GM12872 (cell line): ENCODE measurements at regions not wholly inside any gene's neighbourhood (a gene's known extent, or its start where the extent isn't known, plus 50 kb on each side); places are given as distances from the start of the nearest gene placed in this dataset.

ENCODE experiments used
- TF ChIP-seq, protein P1 (sequence below): IDR thresholded peaks from 3 replicates; pipeline ENCODE4 v1.5.1; 2011; ENCODE audit warnings: low read depth, mild to moderate bottlenecking, low read length, moderate library complexity; ENCODE audit not compliant: insufficient read depth

DNA sequence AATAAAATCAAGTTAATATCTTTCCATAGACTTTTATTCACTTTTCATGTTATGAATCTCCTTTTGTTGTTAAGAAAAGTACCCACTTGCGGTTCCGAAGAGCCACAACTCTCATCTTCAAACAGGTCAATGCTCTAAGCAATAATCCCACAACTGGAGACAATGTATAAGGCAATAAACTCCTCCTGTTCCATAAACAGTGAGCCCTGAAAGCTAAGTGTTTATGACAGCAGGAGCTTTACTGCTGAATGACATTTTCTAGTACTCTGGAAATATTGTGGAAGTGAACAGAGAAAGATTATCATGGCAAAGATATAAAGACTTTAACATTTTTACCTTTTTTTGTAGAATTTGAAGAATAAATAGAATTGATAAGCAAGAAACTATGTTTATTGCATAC lies 213.5 kb upstream of the MBL2 start:
- TF ChIP-seq, protein P1, sequence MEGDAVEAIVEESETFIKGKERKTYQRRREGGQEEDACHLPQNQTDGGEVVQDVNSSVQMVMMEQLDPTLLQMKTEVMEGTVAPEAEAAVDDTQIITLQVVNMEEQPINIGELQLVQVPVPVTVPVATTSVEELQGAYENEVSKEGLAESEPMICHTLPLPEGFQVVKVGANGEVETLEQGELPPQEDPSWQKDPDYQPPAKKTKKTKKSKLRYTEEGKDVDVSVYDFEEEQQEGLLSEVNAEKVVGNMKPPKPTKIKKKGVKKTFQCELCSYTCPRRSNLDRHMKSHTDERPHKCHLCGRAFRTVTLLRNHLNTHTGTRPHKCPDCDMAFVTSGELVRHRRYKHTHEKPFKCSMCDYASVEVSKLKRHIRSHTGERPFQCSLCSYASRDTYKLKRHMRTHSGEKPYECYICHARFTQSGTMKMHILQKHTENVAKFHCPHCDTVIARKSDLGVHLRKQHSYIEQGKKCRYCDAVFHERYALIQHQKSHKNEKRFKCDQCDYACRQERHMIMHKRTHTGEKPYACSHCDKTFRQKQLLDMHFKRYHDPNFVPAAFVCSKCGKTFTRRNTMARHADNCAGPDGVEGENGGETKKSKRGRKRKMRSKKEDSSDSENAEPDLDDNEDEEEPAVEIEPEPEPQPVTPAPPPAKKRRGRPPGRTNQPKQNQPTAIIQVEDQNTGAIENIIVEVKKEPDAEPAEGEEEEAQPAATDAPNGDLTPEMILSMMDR, result no peak

DNA sequence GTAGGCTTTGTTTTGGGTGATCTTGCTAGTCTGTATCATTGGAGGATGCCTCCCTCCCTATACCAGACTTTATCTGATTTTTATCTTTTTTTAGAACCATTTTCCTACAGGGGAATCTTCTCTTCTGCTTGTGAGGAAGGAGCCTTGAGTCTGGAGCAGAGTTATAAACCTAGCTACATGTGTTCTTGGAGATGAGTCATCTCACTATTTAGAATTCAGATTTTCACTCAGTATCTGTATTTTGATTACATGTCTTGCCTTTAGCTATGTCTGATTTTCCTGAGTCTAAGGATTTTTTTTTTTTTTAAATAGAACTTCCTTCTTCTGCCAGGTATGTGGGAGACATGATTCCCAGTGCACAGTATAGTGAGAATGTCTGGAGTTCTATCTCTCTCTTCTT lies 211.6 kb upstream of the MBL2 start:
- TF ChIP-seq, protein P1, result no peak

DNA sequence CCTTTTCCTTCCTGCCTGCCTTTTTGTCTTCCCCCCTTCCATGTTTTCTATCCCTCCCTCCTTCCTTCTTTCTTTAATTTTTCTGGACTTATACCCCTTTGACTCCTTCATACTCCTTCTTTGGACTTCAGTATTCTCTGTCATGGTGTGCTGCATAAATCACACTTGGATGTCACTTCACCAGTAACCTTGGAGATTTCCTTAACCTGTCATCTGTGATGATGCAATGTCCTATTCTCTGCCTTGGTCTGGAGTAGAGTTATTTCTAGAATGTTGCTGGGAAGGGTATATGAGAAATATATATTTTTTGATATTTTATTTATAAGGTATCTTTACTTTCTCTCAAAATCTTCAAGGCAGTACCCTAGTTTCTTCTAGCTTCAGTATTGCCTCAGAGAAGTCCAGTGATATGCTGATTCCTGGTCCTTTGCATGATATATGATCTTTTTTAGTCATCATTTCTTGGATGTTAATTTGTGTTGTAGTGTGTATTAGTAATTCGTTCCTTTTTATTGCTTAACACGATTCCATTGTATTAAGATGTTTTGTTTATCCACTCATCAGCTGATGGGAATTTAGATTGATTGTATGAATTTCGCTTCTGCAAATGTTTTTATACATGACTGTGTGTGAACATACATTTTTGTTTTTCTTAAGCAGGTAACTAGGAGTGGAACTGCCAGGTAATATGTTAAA lies 206.9 kb upstream of the MBL2 start:
- TF ChIP-seq, protein P1, result no peak

DNA sequence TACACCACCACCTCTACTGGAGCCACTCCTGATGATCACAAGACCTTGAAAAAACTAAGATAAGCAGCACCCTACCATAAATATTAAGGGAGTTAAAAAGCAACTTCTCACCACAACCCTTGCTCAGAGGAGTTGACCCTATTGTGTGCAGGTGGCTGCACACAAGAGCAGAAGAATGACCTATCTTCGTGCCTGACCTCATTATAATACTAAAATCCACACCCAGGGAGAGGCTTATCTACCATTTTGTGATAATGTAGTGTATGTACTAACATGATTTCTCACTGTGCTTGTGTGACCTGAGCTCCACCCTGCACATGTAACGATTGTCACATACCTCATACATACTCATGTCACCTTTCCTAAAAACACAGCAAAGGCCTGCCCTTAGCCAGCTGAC lies 205.0 kb upstream of the MBL2 start:
- TF ChIP-seq, protein P1, result no peak

DNA sequence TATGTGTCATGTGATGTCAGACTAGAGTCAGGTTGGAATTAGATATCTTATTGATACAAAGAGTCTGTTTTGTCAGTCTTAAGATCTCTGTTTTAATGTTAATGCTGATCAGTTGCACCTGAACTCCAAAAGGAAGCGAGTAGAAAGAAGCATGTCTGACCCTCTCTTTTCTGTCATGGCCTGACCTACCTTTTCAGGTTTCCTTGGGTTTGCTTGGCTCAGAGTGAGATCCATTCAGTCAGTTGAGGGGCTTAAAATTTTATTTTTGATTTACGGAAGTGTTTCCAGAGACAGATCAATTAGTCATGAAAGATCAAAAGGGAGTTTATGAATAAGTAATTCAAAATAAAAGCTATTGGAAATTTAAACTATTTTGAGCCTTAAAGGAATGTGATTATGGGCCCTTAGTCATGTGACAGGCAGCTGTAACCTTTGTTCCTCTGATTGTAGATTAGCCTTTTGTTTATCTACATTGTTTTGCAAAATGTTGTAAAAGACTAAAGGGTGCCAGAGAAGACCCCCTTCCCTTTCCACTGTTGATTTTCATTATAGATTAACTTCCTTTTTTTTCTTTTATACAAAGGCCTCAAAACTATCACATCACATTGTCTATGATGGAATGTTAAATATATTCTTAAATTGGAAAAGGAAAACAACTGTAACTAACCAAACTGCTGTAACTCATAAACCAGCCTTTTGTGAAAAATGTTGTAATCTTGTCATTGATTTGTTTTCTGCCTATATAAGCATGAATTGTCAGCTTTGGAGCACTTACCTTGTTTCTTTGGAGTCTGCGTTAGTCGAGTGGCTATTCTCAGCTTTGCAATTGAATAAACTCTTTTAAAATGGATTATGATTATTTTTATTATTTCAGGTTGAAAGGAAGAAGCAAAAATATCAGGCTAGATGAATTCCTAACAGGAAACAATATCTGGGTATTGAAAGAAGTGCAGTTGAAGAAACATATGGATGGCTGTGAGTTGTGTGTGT lies 195.5 kb upstream of the MBL2 start:
- TF ChIP-seq, protein P1, result no peak

DNA sequence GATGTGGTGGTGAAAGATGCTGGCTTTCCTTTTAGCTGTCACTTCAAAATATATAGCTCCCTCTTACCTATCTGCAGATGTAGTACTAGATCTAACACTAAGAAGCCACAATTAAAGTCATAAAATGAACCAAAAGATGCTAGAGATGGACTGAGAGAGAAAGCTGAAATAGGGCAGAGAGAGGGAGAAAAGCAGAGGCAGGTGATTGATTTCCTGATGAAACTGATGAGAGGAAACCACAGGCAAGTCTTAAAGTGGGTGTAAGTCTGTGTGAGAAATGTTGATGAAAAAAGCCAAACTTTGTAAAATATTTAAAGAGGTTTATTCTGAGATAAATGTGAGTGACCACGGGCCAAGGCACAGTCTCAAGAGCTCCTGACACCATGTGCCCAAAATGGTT lies 194.3 kb upstream of the MBL2 start:
- TF ChIP-seq, protein P1, result no peak

DNA sequence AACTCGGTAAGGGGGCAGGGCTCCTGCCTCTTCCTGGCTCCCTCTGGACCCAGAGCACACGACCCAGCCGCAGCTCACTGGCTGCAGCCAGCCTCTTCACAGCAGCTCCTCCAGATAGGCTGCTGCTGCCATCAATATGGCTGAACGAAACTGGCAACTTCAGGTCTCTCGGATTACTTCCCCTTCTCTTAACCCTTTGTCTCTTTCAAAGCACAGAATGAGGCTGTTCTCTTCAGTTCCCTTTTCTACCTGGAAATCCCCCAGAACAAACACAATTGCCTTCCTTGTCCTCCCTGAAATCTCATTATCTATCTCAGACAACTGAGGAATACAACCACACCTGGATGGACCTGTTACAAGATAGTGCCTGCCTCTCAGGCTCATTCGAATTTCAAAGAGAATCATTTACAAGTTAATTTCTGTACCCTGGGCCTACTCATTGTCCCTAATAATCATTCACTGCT lies 193.4 kb upstream of the MBL2 start:
- TF ChIP-seq, protein P1, result no peak
